ENCODE measurements at regions not wholly inside any gene's neighbourhood (a gene's known extent, or its start where the extent isn't known, plus 50 kb on each side); places are given as distances from the start of the nearest gene placed in this dataset.

DNA sequence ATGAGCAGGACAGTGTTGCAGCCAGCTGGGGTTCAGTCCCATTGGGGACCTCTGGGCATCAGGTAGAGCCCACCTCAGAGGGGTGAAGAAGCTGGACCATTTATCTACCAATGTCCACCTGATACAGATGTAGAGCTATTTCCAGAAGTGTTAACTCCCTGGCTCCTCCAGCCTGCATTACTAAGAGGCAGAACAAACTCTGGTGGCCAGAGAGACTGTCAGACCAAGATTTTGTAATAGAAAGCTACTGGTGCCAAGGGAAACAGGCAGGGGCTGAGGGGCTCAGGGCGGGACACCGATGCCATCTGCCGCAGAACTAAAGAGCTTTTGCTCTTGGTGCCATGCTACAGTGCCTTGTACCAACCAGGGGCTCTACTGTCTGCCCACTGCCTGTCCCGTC is 268.2 kb upstream of the HABP2 start (continued):
- TF ChIP-seq YY1 (IDR thresholded peaks at IDR 0.05; ENCODE audit: low read depth) (no peak), JUND (IDR thresholded peaks at IDR 0.05) (no peak)

DNA sequence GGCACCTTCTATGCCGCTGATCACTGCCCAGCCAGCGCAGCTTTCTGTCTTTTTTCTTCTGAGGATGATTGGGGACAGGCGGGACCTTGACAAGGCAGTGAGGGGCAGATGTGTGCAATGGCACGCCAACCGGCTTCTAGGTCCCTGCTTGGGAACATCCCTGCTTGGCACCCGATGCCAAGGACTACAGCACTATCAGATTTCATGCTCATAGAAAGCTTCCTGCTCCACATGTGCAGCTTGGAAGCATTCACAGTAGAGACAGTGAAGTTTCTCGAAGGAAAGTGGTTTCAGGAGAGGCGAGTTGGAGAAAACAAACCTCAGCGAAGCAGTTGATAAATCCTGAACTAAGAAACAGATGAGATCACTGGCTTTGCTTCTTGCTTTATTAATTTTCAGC is 267.5 kb upstream of the HABP2 start:
- no peak overlapping the region for H3K4me2 ChIP-seq
- H3K4me1 ChIP-seq (ENCODE audit: control insufficient read depth in 1 of 2, insufficient read depth in 2 of 2, low read depth in 1 of 2, low read length in 1 of 2), result no peaks in the 10 kb centered on the region; a peak in 1 of 4 replicates
- H3K9me3 ChIP-seq, result no peaks in the 10 kb centered on the region
- H3K79me2 ChIP-seq (ENCODE audit: insufficient read depth), result no peaks in the 10 kb centered on the region
- H3K27ac ChIP-seq (ENCODE audit: low read depth in 2 of 2, low read length in 1 of 2), result no peak overlapping the region
- no peaks in the 10 kb centered on the region for H4K20me1 ChIP-seq (ENCODE audit: insufficient read depth)
- H3K36me3 ChIP-seq (replicated peaks in 1 of 2; ENCODE audit: control insufficient read depth in 1 of 2, insufficient read depth in 2 of 2, low read length in 1 of 2), result no peaks in the 10 kb centered on the region
- no peak for DNase-seq
- no peak overlapping the region for H3K9ac ChIP-seq
- no peak overlapping the region for H3K4me3 ChIP-seq (ENCODE audit: low read depth in 2 of 2, low read length in 1 of 2)
- ChIA-PET CTCF (interaction anchor here (0.6 to 1.2 kb wide), 3 partner anchors 11 to 45 kb away, joined by 4 read pairs; no protein-coding TSS in a partner anchor), POLR2A (no interaction called here)
- no peaks in the 10 kb centered on the region for H3K9me2 ChIP-seq
- H3K27me3 ChIP-seq (ENCODE audit: insufficient read depth), result no peaks in the 10 kb centered on the region
- TF ChIP-seq EZH2phosphoT487 (IDR thresholded peaks at IDR 0.05; ENCODE audit: borderline replicate concordance, low read depth), result no peak
- H3F3A ChIP-seq (replicated peaks; ENCODE audit: insufficient read depth), result no peaks in the 10 kb centered on the region
- WGBS (ENCODE audit: low lambda C conversion rate), result 83% methylated on average over 9 of the region's 9 CpGs
- H2AFZ ChIP-seq (ENCODE audit: low read depth), result no peak overlapping the region

DNA sequence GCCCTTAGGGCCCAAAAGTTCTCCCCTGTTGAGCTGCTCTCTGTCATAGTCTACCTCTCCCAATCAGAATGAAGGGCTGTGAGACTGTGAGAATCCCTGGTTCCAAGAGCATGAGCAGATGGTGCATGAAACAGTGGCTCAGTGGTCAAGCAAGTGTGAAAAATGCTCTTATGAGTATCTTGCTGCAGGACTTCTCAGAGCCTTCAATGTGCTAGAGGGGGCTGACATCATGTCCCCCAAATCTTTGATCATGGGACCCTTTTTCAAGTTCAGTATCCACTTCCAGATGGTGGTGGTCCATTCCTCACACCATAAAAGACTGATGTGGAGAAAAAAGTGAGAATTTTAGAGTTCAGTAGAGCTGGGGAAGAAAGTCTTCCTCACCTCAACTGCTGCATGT is 265.3 kb upstream of the HABP2 start:
- Histone ChIP-seq H3K36me3 (replicated peaks in 1 of 2; ENCODE audit: control insufficient read depth in 1 of 2, insufficient read depth in 2 of 2, low read length in 1 of 2) (no peaks in the 10 kb centered on the region), H3K9ac (no peak overlapping the region), H4K20me1 (ENCODE audit: insufficient read depth) (no peaks in the 10 kb centered on the region), H3K4me2 (no peak overlapping the region), H2AFZ (ENCODE audit: low read depth) (no peak overlapping the region), H3K27ac (ENCODE audit: low read depth in 2 of 2, low read length in 1 of 2) (no peak overlapping the region), H3K4me3 (ENCODE audit: low read depth in 2 of 2, low read length in 1 of 2) (no peak overlapping the region), H3K4me1 (ENCODE audit: control insufficient read depth in 1 of 2, insufficient read depth in 2 of 2, low read depth in 1 of 2, low read length in 1 of 2) (no peaks in the 10 kb centered on the region; a peak in 1 of 4 replicates), H3K27me3 (ENCODE audit: insufficient read depth) (no peaks in the 10 kb centered on the region), H3K79me2 (ENCODE audit: insufficient read depth) (no peaks in the 10 kb centered on the region), H3K9me3 (no peaks in the 10 kb centered on the region), H3K9me2 (no peaks in the 10 kb centered on the region), H3F3A (replicated peaks; ENCODE audit: insufficient read depth) (no peaks in the 10 kb centered on the region)
- CTCF ChIA-PET, result interaction anchor here (1.0 kb wide), 1 partner anchor 41 kb away, joined by 3 read pairs; no protein-coding TSS in a partner anchor
- TF ChIP-seq RFX5 (IDR thresholded peaks at IDR 0.05; ENCODE audit: low read length) (no peak), POLR2AphosphoS5 (IDR thresholded peaks at IDR 0.05; ENCODE audit: low read depth, low read length) (no peak), RXRA (IDR thresholded peaks at IDR 0.05; ENCODE audit: borderline replicate concordance, low read depth) (no peak), CHD2 (IDR thresholded peaks at IDR 0.05; ENCODE audit: low read length, partially characterized antibody) (no peak), JUND (IDR thresholded peaks at IDR 0.05) (no peak), RAD21 (IDR thresholded peaks at IDR 0.05; ENCODE audit: low read length) (no peak), SMC3 (IDR thresholded peaks at IDR 0.05; ENCODE audit: low read depth, low read length) (no peak), FOSL2 (IDR thresholded peaks at IDR 0.05; ENCODE audit: borderline replicate concordance, low read depth) (no peak), TEAD4 (IDR thresholded peaks at IDR 0.05; ENCODE audit: borderline replicate concordance, insufficient read depth) (no peak), GABPA (IDR thresholded peaks at IDR 0.05; ENCODE audit: low read depth) (no peak)
- TF ChIP-seq, protein P1, sequence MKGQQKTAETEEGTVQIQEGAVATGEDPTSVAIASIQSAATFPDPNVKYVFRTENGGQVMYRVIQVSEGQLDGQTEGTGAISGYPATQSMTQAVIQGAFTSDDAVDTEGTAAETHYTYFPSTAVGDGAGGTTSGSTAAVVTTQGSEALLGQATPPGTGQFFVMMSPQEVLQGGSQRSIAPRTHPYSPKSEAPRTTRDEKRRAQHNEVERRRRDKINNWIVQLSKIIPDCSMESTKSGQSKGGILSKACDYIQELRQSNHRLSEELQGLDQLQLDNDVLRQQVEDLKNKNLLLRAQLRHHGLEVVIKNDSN (IDR thresholded peaks at IDR 0.05; ENCODE audit: borderline replicate concordance, low read depth), result no peak
- TF ChIP-seq, protein P2, sequence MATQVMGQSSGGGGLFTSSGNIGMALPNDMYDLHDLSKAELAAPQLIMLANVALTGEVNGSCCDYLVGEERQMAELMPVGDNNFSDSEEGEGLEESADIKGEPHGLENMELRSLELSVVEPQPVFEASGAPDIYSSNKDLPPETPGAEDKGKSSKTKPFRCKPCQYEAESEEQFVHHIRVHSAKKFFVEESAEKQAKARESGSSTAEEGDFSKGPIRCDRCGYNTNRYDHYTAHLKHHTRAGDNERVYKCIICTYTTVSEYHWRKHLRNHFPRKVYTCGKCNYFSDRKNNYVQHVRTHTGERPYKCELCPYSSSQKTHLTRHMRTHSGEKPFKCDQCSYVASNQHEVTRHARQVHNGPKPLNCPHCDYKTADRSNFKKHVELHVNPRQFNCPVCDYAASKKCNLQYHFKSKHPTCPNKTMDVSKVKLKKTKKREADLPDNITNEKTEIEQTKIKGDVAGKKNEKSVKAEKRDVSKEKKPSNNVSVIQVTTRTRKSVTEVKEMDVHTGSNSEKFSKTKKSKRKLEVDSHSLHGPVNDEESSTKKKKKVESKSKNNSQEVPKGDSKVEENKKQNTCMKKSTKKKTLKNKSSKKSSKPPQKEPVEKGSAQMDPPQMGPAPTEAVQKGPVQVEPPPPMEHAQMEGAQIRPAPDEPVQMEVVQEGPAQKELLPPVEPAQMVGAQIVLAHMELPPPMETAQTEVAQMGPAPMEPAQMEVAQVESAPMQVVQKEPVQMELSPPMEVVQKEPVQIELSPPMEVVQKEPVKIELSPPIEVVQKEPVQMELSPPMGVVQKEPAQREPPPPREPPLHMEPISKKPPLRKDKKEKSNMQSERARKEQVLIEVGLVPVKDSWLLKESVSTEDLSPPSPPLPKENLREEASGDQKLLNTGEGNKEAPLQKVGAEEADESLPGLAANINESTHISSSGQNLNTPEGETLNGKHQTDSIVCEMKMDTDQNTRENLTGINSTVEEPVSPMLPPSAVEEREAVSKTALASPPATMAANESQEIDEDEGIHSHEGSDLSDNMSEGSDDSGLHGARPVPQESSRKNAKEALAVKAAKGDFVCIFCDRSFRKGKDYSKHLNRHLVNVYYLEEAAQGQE (IDR thresholded peaks at IDR 0.05; ENCODE audit: low read depth, low read length), result no peak
- POLR2A ChIA-PET, result no interaction called here
- DNase-seq, result no peak
